Subcutaneous abdominal adipose tissue (tissue), 5 donors: ENCODE measurements at regions not wholly inside any gene's neighbourhood (a gene's known extent, or its start where the extent isn't known, plus 50 kb on each side); places are given as distances from the start of the nearest gene placed in this dataset.

Experiments used
- H3K27ac ChIP-seq: one replicate; pipeline ENCODE4 v1.7.0; 2013; ENCODE audit warnings: low read depth, mild to moderate bottlenecking, inconsistent platforms, low read length, moderate library complexity
- H3K27me3 ChIP-seq, 5 donors: one replicate each; pipeline ENCODE4 v1.7.0; 2013; ENCODE audit warnings: low read length in 5 of 5, inconsistent platforms in 1 of 5; ENCODE audit not compliant: control insufficient read depth in 5 of 5, insufficient read depth in 4 of 5
- H3K36me3 ChIP-seq, 5 donors: one replicate each; pipeline ENCODE4 v1.7.0; 2013; ENCODE audit warnings: low read length in 5 of 5; ENCODE audit not compliant: control insufficient read depth in 5 of 5, insufficient read depth in 5 of 5
- H3K4me1 ChIP-seq, 5 donors: one replicate each; pipeline ENCODE4 v1.7.0; 2013; ENCODE audit warnings: low read length in 5 of 5, mild to moderate bottlenecking in 3 of 5, moderate library complexity in 1 of 5; ENCODE audit not compliant: control insufficient read depth in 5 of 5, insufficient read depth in 5 of 5
- H3K4me3 ChIP-seq, 5 donors: one replicate each; pipeline ENCODE4 v1.7.0; 2013; ENCODE audit warnings: low read length in 5 of 5, low read depth in 1 of 5
- H3K9ac ChIP-seq, 5 donors: one replicate each; pipeline ENCODE4 v1.7.0; 2013; ENCODE audit warnings: low read length in 5 of 5, mild to moderate bottlenecking in 4 of 5, moderate library complexity in 3 of 5
- H3K9me3 ChIP-seq, 5 donors: one replicate each; pipeline ENCODE4 v1.7.0; 2013; ENCODE audit warnings: low read length in 5 of 5; ENCODE audit not compliant: control insufficient read depth in 5 of 5
- donor health status: healthy.
- donor health status: healthy.
- donor health status: healthy.
- donor health status: healthy.
- donor health status: healthy.

DNA sequence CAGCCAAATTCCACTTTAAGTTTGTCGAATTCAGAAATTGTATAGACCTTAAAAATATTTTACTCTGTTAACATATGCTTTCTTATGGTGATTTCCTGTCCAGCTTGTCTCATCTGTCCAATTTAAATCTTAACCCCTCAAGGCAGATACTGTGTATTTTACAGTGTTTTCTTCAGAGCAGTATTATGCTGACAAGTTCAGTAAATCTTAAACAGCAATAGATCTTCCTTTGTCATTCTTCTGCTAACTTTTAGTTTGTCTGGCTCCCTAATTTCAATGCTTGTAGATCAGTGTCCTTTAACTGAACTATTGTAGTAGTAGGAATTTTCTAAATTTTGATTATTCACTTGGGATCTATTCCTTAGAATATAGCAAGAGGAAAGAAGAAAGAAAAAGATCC lies 52.8 kb upstream of the MEIS1 start:
- Histone ChIP-seq H3K9me3 (no peaks in the 10 kb centered on the region), H3K27ac (no peak overlapping the region), H3K27me3 (no peaks in the 10 kb centered on the region), H3K4me1 (peaks cover 0 to 3% (median 0%) of the 10 kb centered on the region in 5 donors), H3K36me3 (no peaks in the 10 kb centered on the region), H3K4me3 (no peak overlapping the region), H3K9ac (no peak overlapping the region)

- Histone ChIP-seq H3K27me3 (no peaks in the 10 kb centered on the region), H3K4me3 (no peak overlapping the region), H3K36me3 (no peaks in the 10 kb centered on the region), H3K27ac (no peak overlapping the region), H3K4me1 (no peaks in the 10 kb centered on the region), H3K9me3 (no peaks in the 10 kb centered on the region), H3K9ac (no peak overlapping the region)
Measured at GRCh38 chr2:66379473-66379872, 55.5 kb upstream of the MEIS1 start.

- H3K9ac ChIP-seq: no peak overlapping the region
- H3K4me1 ChIP-seq: no peaks in the 10 kb centered on the region
- no peak overlapping the region for H3K27ac ChIP-seq
- H3K4me3 ChIP-seq: no peak overlapping the region
- H3K36me3 ChIP-seq: no peaks in the 10 kb centered on the region
- H3K9me3 ChIP-seq: no peaks in the 10 kb centered on the region
- peaks cover 0 to 3% (median 0%) of the 10 kb centered on the region in 5 donors for H3K27me3 ChIP-seq
Measured at GRCh38 chr2:66377832-66378231, 57.1 kb upstream of the MEIS1 start.

- no peak overlapping the region for H3K4me3 ChIP-seq
- H3K27ac ChIP-seq: no peak overlapping the region
- H3K36me3 ChIP-seq: no peaks in the 10 kb centered on the region
- no peaks in the 10 kb centered on the region for H3K9me3 ChIP-seq
- no peaks in the 10 kb centered on the region for H3K4me1 ChIP-seq
- H3K27me3 ChIP-seq: peaks cover 0 to 3% (median 0%) of the 10 kb centered on the region in 5 donors
- no peak overlapping the region for H3K9ac ChIP-seq
Measured at GRCh38 chr2:66370824-66371223, 64.1 kb upstream of the MEIS1 start.

DNA sequence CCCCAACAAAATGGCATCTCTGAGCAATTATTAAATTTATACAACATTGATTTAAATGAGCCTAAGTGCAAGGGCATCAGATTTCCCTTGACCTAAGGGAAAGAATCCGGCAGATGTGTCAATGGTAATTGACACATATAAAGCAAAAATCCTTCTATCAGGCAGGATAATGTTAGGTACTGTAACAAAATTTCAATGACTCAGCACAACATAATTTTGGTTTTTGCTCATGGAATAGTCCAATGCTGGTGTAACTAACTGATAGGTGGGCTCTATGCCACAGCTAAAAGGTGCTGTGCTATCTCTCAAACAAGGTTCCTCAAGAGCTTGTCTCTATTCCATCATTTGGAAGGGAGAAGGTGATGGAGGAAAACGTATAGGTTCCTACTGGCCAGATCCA lies 68.3 kb upstream of the MEIS1 start:
- Histone ChIP-seq H3K27ac (no peak overlapping the region), H3K4me1 (peaks cover 0 to 6% (median 0%) of the 10 kb centered on the region in 5 donors), H3K9ac (no peak overlapping the region), H3K27me3 (no peaks in the 10 kb centered on the region), H3K9me3 (no peaks in the 10 kb centered on the region), H3K4me3 (no peak overlapping the region), H3K36me3 (no peaks in the 10 kb centered on the region)

GRCh38 chr2:66364495-66365333 lies 70.2 kb upstream of the MEIS1 start:
- no peaks in the 10 kb centered on the region for H3K9me3 ChIP-seq
- H3K9ac ChIP-seq: no peak overlapping the region
- no peaks in the 10 kb centered on the region for H3K36me3 ChIP-seq
- H3K4me3 ChIP-seq: no peak overlapping the region
- no peaks in the 10 kb centered on the region for H3K27me3 ChIP-seq
- no peak overlapping the region for H3K27ac ChIP-seq
- peaks cover 0 to 6% (median 0%) of the 10 kb centered on the region in 5 donors for H3K4me1 ChIP-seq

DNA sequence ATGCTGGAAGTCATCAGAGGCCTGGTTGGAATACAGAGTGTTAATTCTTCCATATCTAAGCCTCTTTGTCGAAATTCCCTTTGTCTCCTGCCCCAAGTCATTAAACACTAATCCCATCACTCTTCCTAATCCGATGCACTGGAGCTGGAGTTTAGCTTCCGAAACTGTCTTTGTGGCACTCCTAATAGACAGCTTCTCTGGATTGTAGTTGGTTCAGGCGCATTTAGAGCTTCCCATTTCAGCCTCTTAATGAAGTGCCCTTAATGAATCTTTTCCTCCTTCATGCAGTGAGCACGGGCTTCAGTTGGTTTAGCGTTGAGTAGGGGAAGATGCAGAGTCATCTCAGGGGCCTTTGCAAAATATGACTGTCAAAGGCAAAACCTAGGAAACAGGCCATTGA lies 72.2 kb upstream of the MEIS1 start:
- H3K27ac ChIP-seq: no peak overlapping the region
- no peak overlapping the region for H3K9ac ChIP-seq
- no peak overlapping the region for H3K4me3 ChIP-seq

GRCh38 chr2:66346231-66346664 lies 88.7 kb upstream of the MEIS1 start:
- H3K36me3 ChIP-seq: no peaks in the 10 kb centered on the region
- H3K4me3 ChIP-seq: no peak overlapping the region
- H3K27ac ChIP-seq: no peak overlapping the region
- H3K4me1 ChIP-seq: no peaks in the 10 kb centered on the region
- peaks cover 0 to 9% (median 5%) of the 10 kb centered on the region in 5 donors for H3K9me3 ChIP-seq
- H3K27me3 ChIP-seq: no peaks in the 10 kb centered on the region
- no peak overlapping the region for H3K9ac ChIP-seq

More for the DNA sequence above, 72.2 kb upstream of the MEIS1 start:
- H3K36me3 ChIP-seq: no peaks in the 10 kb centered on the region
- H3K27me3 ChIP-seq: no peaks in the 10 kb centered on the region
- H3K9me3 ChIP-seq: no peaks in the 10 kb centered on the region
- peaks cover 0 to 6% (median 0%) of the 10 kb centered on the region in 5 donors for H3K4me1 ChIP-seq

DNA sequence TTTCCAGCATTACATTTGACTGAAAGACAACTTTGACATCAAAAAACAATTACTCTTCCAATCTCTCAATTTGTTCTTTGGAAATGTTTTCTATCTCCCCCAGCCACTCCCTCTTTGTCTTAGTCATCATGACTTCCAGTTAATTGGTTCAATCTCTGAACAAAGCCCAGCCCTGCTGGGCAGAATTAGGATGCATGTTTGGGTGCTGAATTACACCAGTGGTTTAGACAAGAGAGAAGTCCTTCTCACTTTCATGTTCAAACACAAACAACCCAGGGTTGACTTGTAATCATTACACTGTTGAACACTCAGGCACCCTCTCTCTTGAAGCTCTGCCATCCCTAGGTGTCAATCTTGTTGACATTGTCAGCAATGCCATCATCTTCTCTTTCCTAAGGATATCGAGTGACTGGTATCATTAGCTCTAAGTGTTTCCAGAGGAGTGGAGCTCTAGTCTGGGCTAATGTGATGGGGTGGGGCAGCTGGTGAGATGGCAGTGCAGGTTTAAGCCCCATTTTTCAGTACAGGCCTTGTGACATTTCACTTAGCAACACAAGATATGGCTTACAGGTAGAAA lies 90.8 kb upstream of the MEIS1 start:
- Histone ChIP-seq H3K9me3 (peaks cover 0 to 9% (median 5%) of the 10 kb centered on the region in 5 donors), H3K9ac (no peak overlapping the region), H3K4me3 (no peak overlapping the region), H3K4me1 (no peaks in the 10 kb centered on the region), H3K36me3 (no peaks in the 10 kb centered on the region), H3K27me3 (no peaks in the 10 kb centered on the region), H3K27ac (no peak overlapping the region)

- Histone ChIP-seq H3K9ac (no peak overlapping the region), H3K27me3 (no peaks in the 10 kb centered on the region), H3K4me1 (no peaks in the 10 kb centered on the region), H3K4me3 (no peak overlapping the region), H3K9me3 (peaks cover 0 to 9% (median 5%) of the 10 kb centered on the region in 5 donors), H3K27ac (no peak overlapping the region), H3K36me3 (no peaks in the 10 kb centered on the region)
Measured at GRCh38 chr2:66343259-66343658, 91.7 kb upstream of the MEIS1 start.
